GM12874 (cell line): ENCODE measurements at regions not wholly inside any gene's neighbourhood (a gene's known extent, or its start where the extent isn't known, plus 50 kb on each side); places are given as distances from the start of the nearest gene placed in this dataset.

Experiments used
- TF ChIP-seq, protein P1 (sequence below): IDR thresholded peaks from 2 replicates; pipeline ENCODE4 v1.5.1; 2011; ENCODE audit warnings: low read depth, mild to moderate bottlenecking, control low read depth, low read length, moderate library complexity; ENCODE audit not compliant: insufficient read depth

DNA sequence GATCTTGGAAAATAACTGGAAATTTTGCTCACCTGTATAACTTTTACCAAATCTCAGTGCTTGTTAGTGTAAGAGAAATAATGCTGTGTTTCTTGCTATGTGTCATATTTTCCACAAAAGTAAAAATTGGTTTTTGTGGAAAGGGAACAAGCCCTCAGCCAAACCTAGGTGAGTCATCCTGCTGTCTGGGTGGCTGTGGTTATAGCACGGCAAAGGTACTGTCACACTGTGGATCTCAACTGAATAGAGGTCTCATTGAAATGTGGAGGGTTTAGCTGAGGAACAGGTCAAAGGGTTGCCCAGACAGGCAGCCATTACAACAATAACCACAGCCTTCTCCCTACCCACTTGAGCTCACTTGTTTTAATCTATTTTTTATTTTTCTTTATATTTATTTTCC lies 338.8 kb upstream of the DACH1 start:
- TF ChIP-seq, protein P1, sequence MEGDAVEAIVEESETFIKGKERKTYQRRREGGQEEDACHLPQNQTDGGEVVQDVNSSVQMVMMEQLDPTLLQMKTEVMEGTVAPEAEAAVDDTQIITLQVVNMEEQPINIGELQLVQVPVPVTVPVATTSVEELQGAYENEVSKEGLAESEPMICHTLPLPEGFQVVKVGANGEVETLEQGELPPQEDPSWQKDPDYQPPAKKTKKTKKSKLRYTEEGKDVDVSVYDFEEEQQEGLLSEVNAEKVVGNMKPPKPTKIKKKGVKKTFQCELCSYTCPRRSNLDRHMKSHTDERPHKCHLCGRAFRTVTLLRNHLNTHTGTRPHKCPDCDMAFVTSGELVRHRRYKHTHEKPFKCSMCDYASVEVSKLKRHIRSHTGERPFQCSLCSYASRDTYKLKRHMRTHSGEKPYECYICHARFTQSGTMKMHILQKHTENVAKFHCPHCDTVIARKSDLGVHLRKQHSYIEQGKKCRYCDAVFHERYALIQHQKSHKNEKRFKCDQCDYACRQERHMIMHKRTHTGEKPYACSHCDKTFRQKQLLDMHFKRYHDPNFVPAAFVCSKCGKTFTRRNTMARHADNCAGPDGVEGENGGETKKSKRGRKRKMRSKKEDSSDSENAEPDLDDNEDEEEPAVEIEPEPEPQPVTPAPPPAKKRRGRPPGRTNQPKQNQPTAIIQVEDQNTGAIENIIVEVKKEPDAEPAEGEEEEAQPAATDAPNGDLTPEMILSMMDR: no peak

- TF ChIP-seq, protein P1: no peak
These were observed 337.3 kb upstream of the DACH1 start for GRCh38 chr13:72204291-72204690.

DNA sequence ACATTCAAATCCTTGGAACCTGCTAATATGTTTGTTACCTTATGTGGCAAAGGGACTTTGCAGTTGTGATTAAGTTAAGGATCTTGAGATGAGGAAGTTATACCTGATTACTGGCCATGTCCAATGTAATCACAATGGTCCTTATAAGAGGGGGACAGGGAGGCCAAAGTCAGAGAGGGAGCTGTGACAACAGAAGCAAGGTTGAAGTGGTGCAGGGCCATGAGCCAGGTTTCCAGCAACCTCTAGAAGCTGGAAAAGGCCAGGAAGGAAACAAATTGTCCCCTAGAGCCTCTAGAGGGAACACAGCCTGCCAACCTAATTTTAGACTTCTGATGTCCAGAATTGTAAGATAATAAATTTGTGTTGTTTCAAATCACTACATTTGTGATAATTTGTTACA lies 334.7 kb upstream of the DACH1 start:
- TF ChIP-seq, protein P1: no peak

GRCh38 chr13:72199640-72200039 lies 332.6 kb upstream of the DACH1 start:
- TF ChIP-seq, protein P1: no peak

- TF ChIP-seq, protein P1: no peak
These were observed 332.1 kb upstream of the DACH1 start for GRCh38 chr13:72198967-72199560.

GRCh38 chr13:72198042-72198441 lies 331.0 kb upstream of the DACH1 start:
- TF ChIP-seq, protein P1: no peak

DNA sequence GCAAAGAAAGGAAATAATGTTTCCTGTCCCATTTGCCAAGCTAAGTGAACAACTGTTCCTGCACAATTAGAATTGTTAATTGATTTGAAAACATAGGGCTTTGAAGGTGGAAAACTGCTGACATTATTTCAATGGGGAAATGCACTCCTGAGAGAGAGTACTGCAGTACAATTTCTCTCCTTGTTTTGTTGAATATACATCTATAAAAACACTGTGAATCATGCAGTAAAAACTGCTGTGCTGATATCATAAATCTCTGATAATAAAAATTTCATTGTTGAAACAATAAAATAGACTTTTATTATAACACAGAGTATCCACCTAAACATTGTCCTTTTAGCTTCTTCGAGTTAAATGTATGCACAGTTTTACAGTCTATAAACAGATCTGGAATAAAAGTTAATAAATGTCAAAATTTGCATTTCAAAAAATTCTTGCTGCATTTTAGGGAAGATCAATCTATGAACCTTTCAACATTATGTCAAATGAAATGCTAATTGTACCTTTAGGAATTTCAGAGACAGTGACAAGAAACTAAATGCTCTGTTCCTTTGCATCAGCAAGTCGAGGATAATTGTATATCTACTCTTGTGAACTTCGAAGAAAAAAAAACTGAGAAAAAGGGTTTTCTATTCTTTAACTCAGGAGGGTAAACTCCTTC lies 328.2 kb upstream of the DACH1 start:
- TF ChIP-seq, protein P1: no peak
